ENCODE measurements at regions not wholly inside any gene's neighbourhood (a gene's known extent, or its start where the extent isn't known, plus 50 kb on each side); places are given as distances from the start of the nearest gene placed in this dataset.
"Not testable (repeated sequence)": the region's sequence is repeated elsewhere in the genome, so short reads cannot be mapped to it uniquely, and the experiment has no call there.

DNA sequence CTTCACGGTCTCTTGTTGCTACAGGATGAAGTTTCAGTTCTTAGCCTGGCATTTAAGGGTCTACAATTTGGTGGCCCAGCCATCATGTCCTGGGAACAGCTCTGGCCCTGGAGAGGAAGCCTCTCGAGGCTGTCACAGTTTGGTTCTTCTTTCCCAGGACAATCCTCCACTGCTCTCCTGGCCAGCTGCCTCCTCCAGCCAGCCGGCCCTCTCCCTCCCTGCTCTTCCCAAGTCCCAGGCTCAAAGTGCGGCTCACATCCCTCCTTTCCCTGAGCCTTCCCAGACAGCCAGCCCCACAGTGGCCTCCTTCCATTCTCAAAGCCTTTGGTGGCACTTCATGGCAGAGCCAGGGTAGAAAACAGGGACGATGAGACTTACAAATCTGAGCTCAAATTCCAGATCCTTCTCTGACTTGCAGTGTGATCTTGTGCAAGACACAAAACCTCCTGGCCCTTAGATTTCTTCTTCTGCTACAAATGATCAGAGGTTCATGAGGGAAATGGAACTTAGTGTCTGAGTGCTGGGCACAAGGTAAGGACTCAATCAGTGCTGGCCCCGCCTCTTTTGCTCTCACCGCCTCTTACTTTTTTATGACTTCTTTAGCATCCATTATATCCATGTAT lies 223.8 kb upstream of the ECI2 start:
- in situ Hi-C loops (cut with MboI; ENCODE audit: low sequenced_read_pairs): no loop called here

GRCh38 chr6:4358414-4359107 lies 223.2 kb upstream of the ECI2 start:
- in situ Hi-C loops (cut with MboI; ENCODE audit: low sequenced_read_pairs): no loop called here

GRCh38 chr6:4357660-4358152 lies 222.3 kb upstream of the ECI2 start:
- in situ Hi-C loops (cut with MboI; ENCODE audit: low sequenced_read_pairs): not testable (repeated sequence)

DNA sequence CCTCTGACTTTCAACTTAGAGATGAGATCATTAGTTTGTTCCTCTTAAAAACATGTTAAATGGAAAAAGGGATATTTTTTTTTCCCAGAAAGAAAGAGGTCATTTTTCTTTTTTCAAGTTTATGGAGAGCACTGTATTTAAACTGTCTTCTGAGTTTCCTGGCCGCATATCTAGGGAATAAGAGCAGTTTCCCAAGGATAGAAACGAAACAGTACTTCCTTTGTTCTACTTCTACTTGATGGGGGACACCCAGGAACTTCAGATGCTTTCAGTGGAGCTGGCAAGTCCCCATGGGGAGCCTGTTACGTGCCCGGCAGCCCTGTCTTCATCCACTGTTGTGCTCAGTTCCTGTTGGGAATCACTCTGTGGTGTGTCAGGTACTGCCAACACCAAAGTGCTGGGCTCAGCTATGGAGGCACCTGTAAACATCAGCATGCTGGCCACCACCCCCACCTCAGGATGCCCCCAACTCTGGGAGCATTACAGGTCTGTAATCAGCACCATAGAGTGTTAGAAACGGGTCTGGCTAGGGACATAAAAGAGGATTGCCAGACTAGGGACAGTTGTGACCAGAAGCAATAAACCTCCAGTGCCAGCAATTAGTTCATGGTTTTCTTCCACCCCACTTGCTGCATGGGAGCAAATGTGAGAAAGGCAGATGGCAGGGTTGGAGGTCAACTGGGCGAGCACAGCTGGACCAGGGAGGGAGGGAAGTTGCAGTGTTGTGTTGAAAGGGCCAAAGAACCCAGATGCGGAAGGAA lies 221.7 kb upstream of the ECI2 start:
- in situ Hi-C loops (cut with MboI; ENCODE audit: low sequenced_read_pairs): no loop called here

DNA sequence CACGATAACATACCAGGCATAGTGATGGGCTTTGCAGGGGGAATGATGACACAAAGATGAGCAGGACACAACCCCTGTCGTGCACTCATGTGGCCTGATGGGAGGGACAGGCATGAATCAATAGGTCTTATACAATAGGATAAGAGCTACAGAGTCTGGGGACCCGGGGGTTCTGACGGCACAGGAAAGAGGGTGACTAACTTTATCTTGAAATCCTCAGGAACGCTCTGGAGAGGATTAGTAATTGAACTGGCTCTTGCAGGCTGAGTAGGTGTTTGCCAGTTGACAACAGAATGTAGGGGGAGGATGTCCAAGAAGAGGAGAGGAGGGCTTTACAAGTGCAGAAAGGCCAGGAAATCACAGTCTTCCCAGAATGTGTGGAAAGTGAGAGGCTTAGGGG lies 219.9 kb upstream of the ECI2 start:
- in situ Hi-C loops (cut with MboI; ENCODE audit: low sequenced_read_pairs): no loop called here

DNA sequence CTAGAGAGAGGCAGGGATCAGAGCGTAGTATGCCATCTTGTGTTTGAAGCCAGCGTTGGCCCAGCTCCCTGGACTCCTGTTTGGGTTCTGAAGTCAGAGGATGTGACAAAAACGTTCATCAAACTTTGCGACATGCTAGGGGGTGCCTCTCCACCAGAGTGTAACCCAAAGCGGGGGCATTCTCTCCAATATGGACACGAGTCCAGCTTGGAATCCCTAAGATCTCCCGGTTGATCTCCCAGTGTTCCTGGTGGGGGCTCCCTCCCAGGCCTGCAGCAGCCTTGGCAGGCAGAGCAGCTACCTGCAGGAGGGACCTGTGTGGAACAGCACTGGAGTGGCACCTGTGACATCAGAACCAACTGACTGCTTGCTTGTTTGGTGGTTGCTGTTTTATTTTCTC lies 218.8 kb upstream of the ECI2 start:
- in situ Hi-C loops (cut with MboI; ENCODE audit: low sequenced_read_pairs): no loop called here

GRCh38 chr6:4352731-4353130 lies 217.4 kb upstream of the ECI2 start:
- in situ Hi-C loops (cut with MboI; ENCODE audit: low sequenced_read_pairs): no loop called here

- in situ Hi-C loops (cut with MboI; ENCODE audit: low sequenced_read_pairs): no loop called here
Observed at GRCh38 chr6:4352322-4352669, 216.9 kb upstream of the ECI2 start.

DNA sequence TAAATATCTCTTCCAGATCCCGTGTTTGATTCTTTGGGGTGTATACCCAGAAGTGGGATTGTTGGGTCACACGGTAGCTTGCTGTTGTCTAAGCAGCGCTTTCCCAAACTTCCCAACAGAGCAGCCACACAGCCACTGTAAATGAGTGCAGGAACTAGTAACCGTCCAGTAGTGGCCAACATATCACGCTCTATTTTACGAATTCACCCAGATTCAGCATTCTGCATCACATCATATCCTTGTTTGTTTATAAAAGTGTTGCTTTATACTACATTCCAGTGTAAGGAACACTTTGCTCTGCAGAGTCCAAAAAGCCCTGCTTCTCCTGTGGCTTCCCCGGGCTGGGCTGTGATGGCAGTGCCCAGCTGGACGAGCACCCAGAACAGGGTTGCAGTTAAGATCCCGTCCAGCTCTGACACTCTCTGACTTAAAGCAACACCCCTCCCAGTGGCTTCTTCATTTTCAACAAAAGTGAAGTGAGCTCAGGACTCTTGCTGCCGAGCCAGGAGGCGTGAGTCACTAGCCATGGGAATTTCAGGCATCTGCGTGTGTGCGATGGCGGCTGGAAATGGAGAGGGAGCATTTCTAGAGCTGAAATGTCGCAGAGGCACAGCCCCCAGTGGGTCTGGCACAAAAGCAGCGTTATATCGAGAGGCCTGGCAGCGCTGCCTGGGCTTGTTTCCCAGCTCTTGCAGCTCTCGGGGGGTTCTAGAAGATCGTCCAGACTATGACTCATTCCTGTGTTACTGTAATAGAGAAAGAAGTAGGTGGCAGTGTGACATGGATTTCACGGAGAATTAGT lies 216.3 kb upstream of the ECI2 start:
- in situ Hi-C loops (cut with MboI; ENCODE audit: low sequenced_read_pairs): no loop called here

- in situ Hi-C loops (cut with MboI; ENCODE audit: low sequenced_read_pairs): no loop called here
Observed at GRCh38 chr6:4350567-4351519, 215.5 kb upstream of the ECI2 start.

- in situ Hi-C loops (cut with MboI; ENCODE audit: low sequenced_read_pairs): no loop called here
Observed at GRCh38 chr6:4349931-4350330, 214.6 kb upstream of the ECI2 start.

DNA sequence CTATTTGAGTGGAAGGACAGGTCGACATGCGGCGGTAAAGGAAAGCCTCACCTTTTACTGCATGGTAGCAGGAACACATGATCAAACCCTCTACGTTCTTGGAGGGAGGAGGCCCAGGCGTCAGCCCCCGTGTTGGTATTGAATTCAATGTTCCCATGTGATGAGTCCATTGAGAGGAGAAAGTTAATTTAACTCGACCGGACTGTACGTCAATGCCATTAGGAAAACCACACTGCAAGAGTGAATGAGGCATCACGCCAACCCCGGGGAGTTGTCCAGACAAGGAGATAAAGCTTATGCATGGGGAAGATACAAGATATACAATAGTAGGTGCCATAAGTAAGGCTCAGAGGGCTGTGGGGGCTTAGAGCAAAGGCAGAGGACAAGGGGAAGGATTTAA lies 213.9 kb upstream of the ECI2 start:
- in situ Hi-C loops (cut with MboI; ENCODE audit: low sequenced_read_pairs): no loop called here

DNA sequence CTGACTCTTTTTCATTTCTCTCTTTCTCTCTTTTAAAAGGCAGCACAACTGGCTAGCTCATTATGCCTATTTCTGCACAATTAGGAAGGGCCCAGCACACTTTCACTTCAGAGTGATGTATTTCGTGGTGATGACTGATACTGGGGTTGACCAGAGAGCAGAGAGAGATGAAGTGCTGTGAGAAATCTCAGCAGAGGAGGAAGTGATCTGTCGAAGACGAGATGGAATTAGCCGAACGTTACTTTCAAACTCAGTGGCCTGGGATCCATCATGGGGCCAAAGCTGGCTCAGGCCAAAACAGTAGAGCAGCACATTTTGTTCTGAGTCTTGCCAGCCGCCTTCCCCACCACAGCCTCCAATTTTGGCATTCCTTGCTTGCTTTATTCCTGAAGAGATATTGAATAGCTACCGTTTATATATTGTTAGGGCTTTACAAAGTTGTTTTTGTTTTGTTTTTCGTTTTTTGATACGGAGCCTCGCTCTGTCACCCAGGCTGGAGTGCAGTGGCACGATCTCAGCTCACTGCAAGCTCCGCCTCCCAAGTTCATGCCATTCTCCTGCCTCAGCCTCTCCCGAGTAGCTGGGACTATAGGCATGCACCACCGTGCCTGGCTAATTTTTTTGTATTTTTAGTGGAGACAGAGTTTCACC lies 213.2 kb upstream of the ECI2 start:
- in situ Hi-C loops (cut with MboI; ENCODE audit: low sequenced_read_pairs): no loop called here

- in situ Hi-C loops (cut with MboI; ENCODE audit: low sequenced_read_pairs): no loop called here
Observed at GRCh38 chr6:4347877-4348276, 212.5 kb upstream of the ECI2 start.

DNA sequence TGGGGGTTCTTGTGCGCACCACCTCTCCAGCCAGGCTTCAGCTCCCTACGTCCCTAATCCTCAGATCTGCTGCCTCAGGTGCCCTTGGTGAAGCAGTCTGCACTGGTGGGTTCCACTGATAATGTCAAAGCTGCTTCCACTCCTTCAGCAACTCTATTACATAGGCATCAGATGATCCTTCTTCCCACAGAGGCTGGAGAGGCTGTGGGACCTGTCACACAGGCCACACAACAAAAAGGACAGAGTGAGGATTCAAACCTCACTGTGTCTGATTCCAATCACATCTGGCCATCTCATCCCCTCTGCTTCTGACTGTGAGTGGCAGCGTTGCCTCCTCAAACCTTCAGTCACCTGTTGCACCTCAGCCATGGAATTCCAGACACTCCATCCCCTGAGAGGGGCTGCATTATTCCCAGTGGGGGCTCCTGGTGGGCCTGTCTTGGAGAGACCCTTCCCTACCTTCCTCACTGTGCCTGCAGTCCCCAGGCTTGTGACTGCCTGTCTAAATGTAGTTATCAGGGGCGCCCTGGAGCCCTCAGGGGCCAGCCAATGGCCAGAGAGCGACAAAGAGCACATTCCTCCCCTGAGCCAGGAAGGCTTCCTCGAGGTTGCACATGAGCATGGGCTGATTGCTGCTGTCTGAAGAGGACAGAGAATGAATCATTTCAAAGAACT lies 211.4 kb upstream of the ECI2 start:
- in situ Hi-C loops (cut with MboI; ENCODE audit: low sequenced_read_pairs): no loop called here

GRCh38 chr6:4345543-4345942 lies 210.2 kb upstream of the ECI2 start:
- in situ Hi-C loops (cut with MboI; ENCODE audit: low sequenced_read_pairs): no loop called here

DNA sequence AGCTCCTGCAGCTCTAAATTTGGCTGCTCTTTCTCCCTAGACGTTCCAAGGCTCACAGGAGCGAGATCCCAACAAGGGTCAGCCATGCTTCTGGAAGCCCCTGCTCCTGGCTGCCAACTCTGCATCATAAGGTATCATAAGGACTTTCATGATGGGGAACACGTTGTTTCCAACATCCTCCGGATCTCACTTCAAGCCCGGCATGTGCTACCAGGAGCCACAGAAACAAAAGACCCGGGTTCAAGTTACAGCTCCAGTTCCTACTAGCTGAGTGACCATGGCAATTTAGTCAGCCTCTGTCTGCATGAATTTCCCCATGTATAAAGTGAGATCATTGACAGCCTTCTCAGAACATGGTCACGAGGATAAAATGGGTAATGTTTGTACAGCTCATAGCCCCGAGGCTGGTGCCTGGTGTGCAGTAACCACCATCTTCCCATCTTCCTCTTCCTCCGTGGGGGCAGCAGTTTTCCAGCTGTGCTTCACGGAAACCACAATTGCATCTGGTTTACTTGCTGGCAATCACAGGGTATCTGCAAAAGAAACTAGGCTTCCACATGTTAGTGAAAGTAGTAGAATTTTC lies 209.0 kb upstream of the ECI2 start:
- in situ Hi-C loops (cut with MboI; ENCODE audit: low sequenced_read_pairs): no loop called here

DNA sequence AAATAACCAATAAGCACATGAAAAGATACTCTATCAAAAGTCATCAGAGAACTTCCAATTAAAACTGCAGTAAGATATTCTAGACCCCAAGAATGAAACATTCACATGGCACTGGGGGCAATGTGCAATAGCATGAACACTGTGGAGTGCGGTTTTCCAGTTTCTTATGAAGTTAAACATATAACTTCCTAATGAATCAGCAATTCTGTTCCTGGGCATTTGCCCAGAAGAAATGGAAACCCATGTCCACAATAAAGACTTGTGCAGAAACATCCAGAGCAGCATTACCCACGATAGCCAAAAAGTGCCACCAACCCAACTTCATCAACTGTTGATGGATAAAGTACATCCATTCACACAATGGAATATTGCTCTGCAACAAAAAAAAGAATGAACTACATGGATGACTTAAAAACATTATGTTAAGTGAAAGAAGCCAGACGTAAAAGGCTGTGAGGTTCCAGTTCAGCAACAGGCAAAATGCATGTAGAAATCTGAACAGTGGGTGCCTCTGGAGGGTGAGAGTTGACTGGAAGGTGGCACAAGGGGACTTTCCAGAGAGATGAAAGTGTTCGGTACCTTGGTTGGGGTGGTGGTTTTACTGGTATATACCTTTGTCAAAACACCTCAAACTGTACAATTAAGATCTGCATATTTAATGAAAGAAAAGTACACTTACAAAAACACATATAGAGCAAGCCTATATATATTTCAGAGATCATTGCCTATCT lies 207.2 kb upstream of the ECI2 start:
- in situ Hi-C loops (cut with MboI; ENCODE audit: low sequenced_read_pairs): no loop called here
